Glutamatergic neuron (in vitro differentiated cells): ENCODE measurements at regions not wholly inside any gene's neighbourhood (a gene's known extent, or its start where the extent isn't known, plus 50 kb on each side); places are given as distances from the start of the nearest gene placed in this dataset.
A peak's percentile ranks its signal among the peaks of the same experiment; 100 is the strongest.

ENCODE experiments used
- DNase-seq: peaks from one replicate; pipeline ENCODE4 v3.0.0; 2022
- H3K27ac Mint-ChIP-seq: one replicate; pipeline ENCODE4 v1.8.0; 2020; ENCODE audit warnings: mild to moderate bottlenecking, mixed read lengths, inconsistent platforms; ENCODE audit not compliant: unreplicated experiment
- H3K27me3 Mint-ChIP-seq: one replicate; pipeline ENCODE4 v1.8.0; 2020; ENCODE audit warnings: mild to moderate bottlenecking, moderate library complexity, mixed read lengths, inconsistent platforms; ENCODE audit not compliant: unreplicated experiment
- H3K36me3 Mint-ChIP-seq: one replicate; pipeline ENCODE4 v1.8.0; 2020; ENCODE audit warnings: mild to moderate bottlenecking, mixed read lengths, inconsistent platforms; ENCODE audit not compliant: unreplicated experiment
- H3K4me1 Mint-ChIP-seq: one replicate; pipeline ENCODE4 v1.8.0; 2020; ENCODE audit warnings: mild to moderate bottlenecking, low read depth, mixed read lengths, inconsistent platforms; ENCODE audit not compliant: unreplicated experiment
- H3K4me3 Mint-ChIP-seq: one replicate; pipeline ENCODE4 v1.8.0; 2020; ENCODE audit warnings: mild to moderate bottlenecking, mixed read lengths, inconsistent platforms; ENCODE audit not compliant: unreplicated experiment
- H3K9me3 Mint-ChIP-seq: one replicate; pipeline ENCODE4 v1.8.0; 2020; ENCODE audit warnings: mild to moderate bottlenecking, moderate library complexity, mixed read lengths, inconsistent platforms; ENCODE audit not compliant: unreplicated experiment
- CTCF ChIP-seq: fragments of 200-600 bp; sonication (generic); IDR thresholded peaks from one replicate; pipeline ENCODE4 v1.5.0; 2021; ENCODE audit not compliant: partially characterized antibody, unreplicated experiment

- H3K36me3 Mint-ChIP-seq, result peaks cover 5% of the 10 kb centered on the region
- DNase-seq, result no peak
- H3K27ac Mint-ChIP-seq, result no peak overlapping the region
- H3K9me3 Mint-ChIP-seq, result no peaks in the 10 kb centered on the region
- H3K4me1 Mint-ChIP-seq, result no peaks in the 10 kb centered on the region
- no peaks in the 10 kb centered on the region for H3K27me3 Mint-ChIP-seq
- no peak overlapping the region for H3K4me3 Mint-ChIP-seq
- TF ChIP-seq CTCF, result no peak
Measured at GRCh38 chr10:106284802-106285587, 879.5 kb downstream of the SORCS1 start.

- Mint-ChIP-seq H3K27me3 (no peaks in the 10 kb centered on the region), H3K4me1 (no peaks in the 10 kb centered on the region), H3K9me3 (no peaks in the 10 kb centered on the region), H3K27ac (no peak overlapping the region), H3K36me3 (peaks cover 5% of the 10 kb centered on the region), H3K4me3 (no peak overlapping the region)
- no peak for TF ChIP-seq CTCF
- no peak for DNase-seq
Measured at GRCh38 chr10:106280896-106281460, 883.5 kb downstream of the SORCS1 start.

GRCh38 chr10:106278383-106278782 is 886.1 kb downstream of the SORCS1 start:
- no peak for DNase-seq
- H3K4me1 Mint-ChIP-seq, result no peaks in the 10 kb centered on the region
- H3K27ac Mint-ChIP-seq, result no peak overlapping the region
- TF ChIP-seq CTCF, result no peak
- no peaks in the 10 kb centered on the region for H3K27me3 Mint-ChIP-seq
- no peaks in the 10 kb centered on the region for H3K9me3 Mint-ChIP-seq
- peaks cover 5% of the 10 kb centered on the region for H3K36me3 Mint-ChIP-seq
- no peak overlapping the region for H3K4me3 Mint-ChIP-seq

GRCh38 chr10:106271237-106271636 is 893.3 kb downstream of the SORCS1 start:
- Mint-ChIP-seq H3K36me3 (no peaks in the 10 kb centered on the region), H3K9me3 (no peaks in the 10 kb centered on the region), H3K4me1 (no peaks in the 10 kb centered on the region), H3K27me3 (peaks cover 2% of the 10 kb centered on the region), H3K4me3 (no peak overlapping the region), H3K27ac (no peak overlapping the region)
- no peak for DNase-seq
- TF ChIP-seq CTCF, result peak; percentile 36

- H3K9me3 Mint-ChIP-seq, result no peaks in the 10 kb centered on the region
Measured at GRCh38 chr10:106268000-106268399, 896.5 kb downstream of the SORCS1 start.

More at GRCh38 chr10:106268000-106268399, 896.5 kb downstream of the SORCS1 start:
- peaks cover 2% of the 10 kb centered on the region for H3K27me3 Mint-ChIP-seq
- DNase-seq, result no peak
- TF ChIP-seq CTCF, result no peak
- peaks cover 4% of the 10 kb centered on the region for H3K4me1 Mint-ChIP-seq
- no peak overlapping the region for H3K27ac Mint-ChIP-seq
- H3K4me3 Mint-ChIP-seq, result no peak overlapping the region
- H3K36me3 Mint-ChIP-seq, result no peaks in the 10 kb centered on the region
